Testis (tissue), 2 donors: ENCODE measurements at regions not wholly inside any gene's neighbourhood (a gene's known extent, or its start where the extent isn't known, plus 50 kb on each side); places are given as distances from the start of the nearest gene placed in this dataset.

Experiments
- DNase-seq: peaks from one replicate; pipeline ENCODE4 v3.0.0-alpha.2; 2019
- H3K27ac ChIP-seq, 2 donors: fragments of 200-600 bp; sonication (generic); one replicate each; pipeline ENCODE4 v1.5.1; 2019
- H3K27me3 ChIP-seq: fragments of 200-600 bp; sonication (generic); one replicate; pipeline ENCODE4 v1.5.1; 2019
- H3K36me3 ChIP-seq: fragments of 200-600 bp; sonication (generic); one replicate; pipeline ENCODE4 v1.5.1; 2017; ENCODE audit warnings: low read depth; ENCODE audit errors: missing control alignments
- H3K4me1 ChIP-seq: fragments of 200-600 bp; sonication (generic); one replicate; pipeline ENCODE4 v1.5.1; 2019
- H3K4me3 ChIP-seq, 2 donors: fragments of 200-600 bp; sonication (generic); one replicate each; pipeline ENCODE4 v1.5.1; 2017 to 2019
- H3K9me3 ChIP-seq: fragments of 200-600 bp; sonication (generic); one replicate; pipeline ENCODE4 v1.5.1; 2017
- POLR2A ChIP-seq: fragments of 450-650 bp; IDR thresholded peaks from one replicate; pipeline ENCODE4 v1.6.1; 2017; ENCODE audit warnings: antibody characterized with exemption, mild to moderate bottlenecking, moderate library complexity
- WGBS, 2 donors: methylation state at CpG; one replicate each; pipeline ENCODE4 v1.1.5; 2018; 5-methylcytosine and 5-hydroxymethylcytosine counted together
- intact Hi-C: fragments of 100-400 bp; cut with DNase I; formaldehyde crosslinking; loops from one replicate; pipeline ENCODE4 v1.15.1; 2023; ENCODE audit warnings: low total_unique reads
- TF ChIP-seq, protein P1 (sequence below), 3 experiments: fragments of 450-650 bp in 2 of 3; fragments of 200-600 bp in 1 of 3; sonication (generic) in 1 of 3; IDR thresholded peaks; one replicate each; pipeline ENCODE4 v1.5.1; 2016 to 2019; ENCODE audit warnings: antibody characterized with exemption in 3 of 3, mild to moderate bottlenecking in 2 of 3, moderate library complexity in 1 of 3

DNA sequence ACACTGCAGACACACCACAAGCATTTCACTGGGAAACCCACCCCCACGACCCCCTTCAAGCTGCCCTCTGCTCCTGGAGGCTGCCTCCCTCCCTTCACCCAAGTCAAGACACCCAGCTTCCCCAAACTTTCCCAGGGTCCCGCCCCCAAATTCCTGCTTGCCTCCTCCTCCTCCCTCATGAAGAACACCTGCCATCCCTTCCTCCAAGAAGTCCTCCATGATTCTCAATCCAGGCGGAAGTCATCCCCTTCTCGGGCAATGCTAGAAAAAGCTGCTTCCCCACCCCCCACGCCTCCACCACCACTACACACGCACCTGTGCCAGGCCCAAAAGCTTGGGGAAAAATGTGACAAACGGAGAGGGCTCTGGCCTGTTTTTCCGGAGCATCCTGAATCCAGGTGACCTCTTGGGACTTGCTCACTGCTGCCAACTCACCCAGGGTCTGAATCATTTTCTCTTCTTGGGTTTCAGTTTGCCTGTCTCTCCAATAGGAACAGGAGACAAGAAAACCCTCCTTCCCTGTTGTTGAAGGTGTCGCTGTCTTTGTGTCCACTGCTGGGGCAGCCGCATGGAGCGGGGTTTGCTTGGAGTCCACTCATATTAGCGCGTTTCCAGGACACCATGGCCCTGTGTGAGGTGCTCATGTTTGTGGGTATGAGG, 101.0 kb upstream of the CASZ1 start:
- DNase-seq, result no peak
- Histone ChIP-seq H3K4me3 (no peak overlapping the region), H3K36me3 (no peaks in the 10 kb centered on the region), H3K9me3 (no peaks in the 10 kb centered on the region), H3K4me1 (no peaks in the 10 kb centered on the region), H3K27ac (no peak overlapping the region), H3K27me3 (no peaks in the 10 kb centered on the region)
- no peak for TF ChIP-seq POLR2A
- TF ChIP-seq, protein P1, sequence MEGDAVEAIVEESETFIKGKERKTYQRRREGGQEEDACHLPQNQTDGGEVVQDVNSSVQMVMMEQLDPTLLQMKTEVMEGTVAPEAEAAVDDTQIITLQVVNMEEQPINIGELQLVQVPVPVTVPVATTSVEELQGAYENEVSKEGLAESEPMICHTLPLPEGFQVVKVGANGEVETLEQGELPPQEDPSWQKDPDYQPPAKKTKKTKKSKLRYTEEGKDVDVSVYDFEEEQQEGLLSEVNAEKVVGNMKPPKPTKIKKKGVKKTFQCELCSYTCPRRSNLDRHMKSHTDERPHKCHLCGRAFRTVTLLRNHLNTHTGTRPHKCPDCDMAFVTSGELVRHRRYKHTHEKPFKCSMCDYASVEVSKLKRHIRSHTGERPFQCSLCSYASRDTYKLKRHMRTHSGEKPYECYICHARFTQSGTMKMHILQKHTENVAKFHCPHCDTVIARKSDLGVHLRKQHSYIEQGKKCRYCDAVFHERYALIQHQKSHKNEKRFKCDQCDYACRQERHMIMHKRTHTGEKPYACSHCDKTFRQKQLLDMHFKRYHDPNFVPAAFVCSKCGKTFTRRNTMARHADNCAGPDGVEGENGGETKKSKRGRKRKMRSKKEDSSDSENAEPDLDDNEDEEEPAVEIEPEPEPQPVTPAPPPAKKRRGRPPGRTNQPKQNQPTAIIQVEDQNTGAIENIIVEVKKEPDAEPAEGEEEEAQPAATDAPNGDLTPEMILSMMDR (IDR thresholded peaks at IDR 0.05), result no peak
- 87 to 94% methylated on average over 7 to 13 of the region's 13 CpGs for WGBS, 2 donors
- intact Hi-C loops, result no loop called here

DNA sequence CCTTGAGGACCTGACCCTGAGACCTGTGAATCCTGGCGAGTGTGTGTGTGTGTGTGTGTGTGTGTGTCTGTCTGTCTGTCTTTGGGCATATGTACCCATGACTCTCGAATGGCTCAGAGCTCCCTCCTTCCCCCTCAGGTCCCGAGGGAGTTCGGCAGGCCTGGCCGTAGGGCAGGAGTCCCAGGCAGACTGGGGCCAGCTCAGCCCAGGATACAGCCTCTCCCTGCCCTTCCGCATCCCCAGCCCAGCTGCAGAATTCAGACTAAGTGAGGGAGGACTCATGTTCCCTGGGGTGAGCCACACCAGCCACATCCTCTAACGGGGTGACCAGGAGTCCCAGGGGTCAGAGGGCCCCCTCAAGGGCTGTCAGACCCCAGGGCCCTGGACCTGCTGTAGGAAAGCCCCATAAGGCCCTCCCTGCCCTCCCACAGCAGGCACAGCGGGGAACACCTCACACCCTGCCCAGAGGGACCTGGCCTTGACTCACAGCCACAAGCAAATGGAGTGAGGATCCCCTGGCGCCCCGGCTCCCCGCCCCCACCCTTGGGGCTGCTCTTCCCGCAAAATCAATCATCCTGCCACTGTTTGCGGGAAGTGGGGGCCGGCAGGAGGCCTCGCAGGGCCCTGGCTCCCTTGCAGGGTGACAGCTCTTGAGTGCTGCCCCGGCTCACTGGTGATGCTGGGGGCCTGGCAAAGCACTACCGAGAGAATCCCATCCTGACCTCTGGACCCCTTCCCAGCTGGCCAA, 101.7 kb upstream of the CASZ1 start:
- DNase-seq, result no peak
- intact Hi-C loops, result no loop called here
- 51 to 55% methylated on average over 5 to 14 of the region's 17 CpGs for WGBS, 2 donors

DNA sequence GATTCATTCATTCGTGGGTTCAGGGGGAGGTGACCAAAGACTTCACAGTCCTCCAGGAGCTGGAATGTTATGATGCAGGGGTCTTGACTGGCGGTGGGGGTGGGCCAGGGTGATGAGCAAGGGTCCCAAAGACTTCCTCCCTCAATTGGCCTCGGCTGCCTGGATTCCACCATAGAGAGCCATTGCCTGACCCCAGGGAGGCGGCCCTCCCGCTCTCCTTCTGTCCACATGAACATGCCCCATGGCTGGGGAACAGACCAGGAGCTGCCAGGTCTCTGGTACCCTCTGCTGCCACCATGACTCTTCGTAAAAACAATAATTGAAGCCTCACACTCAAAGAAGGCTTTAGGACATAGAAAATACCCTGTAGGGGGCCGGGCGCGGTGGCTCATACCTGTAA, 102.5 kb upstream of the CASZ1 start:
- no peak for DNase-seq
- TF ChIP-seq, protein P1 (IDR thresholded peaks at IDR 0.05), result no peak
- no peak for TF ChIP-seq POLR2A
- H3K36me3 ChIP-seq, result no peaks in the 10 kb centered on the region
- no peaks in the 10 kb centered on the region for H3K4me1 ChIP-seq
- no peak overlapping the region for H3K4me3 ChIP-seq
- intact Hi-C loops, result no loop called here
- no peaks in the 10 kb centered on the region for H3K27me3 ChIP-seq
- no peak overlapping the region for H3K27ac ChIP-seq
- H3K9me3 ChIP-seq, result no peaks in the 10 kb centered on the region
- WGBS, 2 donors, result 91 to 98% methylated on average over 7 to 9 of the region's 9 CpGs

More for the DNA sequence above, 101.7 kb upstream of the CASZ1 start:
- Histone ChIP-seq H3K4me1 (no peaks in the 10 kb centered on the region), H3K27me3 (no peaks in the 10 kb centered on the region), H3K4me3 (no peak overlapping the region), H3K9me3 (no peaks in the 10 kb centered on the region), H3K27ac (no peak overlapping the region), H3K36me3 (no peaks in the 10 kb centered on the region)
- TF ChIP-seq, protein P1 (IDR thresholded peaks at IDR 0.05), result no peak
- no peak for TF ChIP-seq POLR2A

DNA sequence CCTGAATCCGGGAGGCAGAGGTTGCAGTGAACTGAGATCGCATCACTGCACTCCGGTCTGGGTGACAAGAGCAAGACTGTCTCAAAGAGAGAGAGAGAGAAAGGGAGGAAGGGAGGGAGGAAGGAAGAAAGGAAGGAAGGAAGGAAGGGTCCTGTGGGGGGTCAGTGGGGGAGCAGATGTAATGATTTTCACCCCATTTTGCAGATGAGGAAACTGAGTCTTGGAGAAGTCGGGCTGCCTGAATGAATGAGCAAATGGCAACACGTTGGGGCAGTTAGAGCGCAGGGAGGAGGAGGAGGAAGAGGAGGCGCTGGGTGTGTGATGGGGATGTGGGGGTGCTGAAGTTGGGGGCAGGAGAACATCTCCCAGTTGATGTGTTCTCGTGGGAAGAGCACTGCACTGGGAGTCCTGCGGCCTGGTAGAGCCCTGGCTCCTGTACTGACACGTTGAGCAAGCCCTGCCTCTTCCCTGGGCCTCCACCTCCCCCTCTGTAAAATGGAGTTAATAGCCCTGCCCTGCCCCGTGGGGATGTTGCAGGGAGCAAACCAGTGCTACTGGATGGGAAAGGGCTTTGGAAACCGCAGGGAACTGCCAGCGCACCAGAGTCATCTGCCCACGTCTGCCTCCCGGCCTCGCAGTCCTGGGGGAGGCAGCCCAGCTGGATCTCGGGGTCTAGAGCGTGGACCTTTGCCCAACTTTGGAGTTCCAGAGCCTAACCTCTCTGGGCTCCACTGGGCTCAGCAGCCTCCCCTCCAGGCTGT, 103.2 kb upstream of the CASZ1 start:
- H3K9me3 ChIP-seq, result no peaks in the 10 kb centered on the region
- intact Hi-C loops, result no loop called here
- no peak for DNase-seq
- no peak overlapping the region for H3K4me3 ChIP-seq
- WGBS, 2 donors, result 76 to 80% methylated on average over 18 of the region's 18 CpGs
- no peaks in the 10 kb centered on the region for H3K27me3 ChIP-seq
- H3K36me3 ChIP-seq, result no peaks in the 10 kb centered on the region
- TF ChIP-seq, protein P1 (IDR thresholded peaks at IDR 0.05), result no peak
- no peak overlapping the region for H3K27ac ChIP-seq
- no peaks in the 10 kb centered on the region for H3K4me1 ChIP-seq
